ENCODE measurements at regions not wholly inside any gene's neighbourhood (a gene's known extent, or its start where the extent isn't known, plus 50 kb on each side); places are given as distances from the start of the nearest gene placed in this dataset.

GRCh38 chrX:45847961-45848360 is 647.3 kb upstream of the DIPK2B start:
- Mint-ChIP-seq H3K9me3 (peaks cover 19% of the 10 kb centered on the region), H3K27ac (no peak overlapping the region)
- no peak overlapping the region for H3K9ac ChIP-seq

GRCh38 chrX:45846328-45846727 is 645.7 kb upstream of the DIPK2B start:
- no peak overlapping the region for H3K4me3 Mint-ChIP-seq
- peaks cover 4% of the 10 kb centered on the region for H3K4me1 ChIP-seq
- H3K4me1 Mint-ChIP-seq, result peaks cover 2% of the 10 kb centered on the region
- no peak overlapping the region for H2AFZ ChIP-seq (replicated peaks)
- H3F3A ChIP-seq (ENCODE audit: low read depth), result no peaks in the 10 kb centered on the region
- peaks cover 7% of the 10 kb centered on the region for H3K9me3 ChIP-seq (ENCODE audit: low read depth)
- peaks cover 98% of the 10 kb centered on the region for H3K79me2 ChIP-seq (ENCODE audit: low read depth)
- no peak overlapping the region for H3K27ac Mint-ChIP-seq
- H3K9me3 Mint-ChIP-seq, result peaks cover 19% of the 10 kb centered on the region
- peaks cover 25% of the 10 kb centered on the region for H3K36me3 Mint-ChIP-seq
- H3K4me3 ChIP-seq, result no peak overlapping the region
- peaks cover 11% of the 10 kb centered on the region for H3K36me3 ChIP-seq
- H4K20me1 ChIP-seq (ENCODE audit: low read depth), result no peaks in the 10 kb centered on the region
- H3K27ac ChIP-seq, result no peak overlapping the region
- no peak for TF ChIP-seq EZH2 (IDR thresholded peaks at IDR 0.05)
- TF ChIP-seq CTCF (IDR thresholded peaks at IDR 0.05), result no peak
- TF ChIP-seq EZH2phosphoT487 (IDR thresholded peaks at IDR 0.05), result no peak
- DNase-seq (ENCODE audit: low spot score), result no peak
- no peak overlapping the region for H3K9ac ChIP-seq
- peaks cover 2% of the 10 kb centered on the region for H3K27me3 Mint-ChIP-seq (ENCODE audit: insufficient read depth, low read depth)
- H3K4me2 ChIP-seq, result no peak overlapping the region
- no peaks in the 10 kb centered on the region for H3K27me3 ChIP-seq

More at GRCh38 chrX:45847961-45848360, 647.3 kb upstream of the DIPK2B start:
- peak overlapping the region; percentile 55 for H3K4me3 Mint-ChIP-seq
- TF ChIP-seq CTCF (IDR thresholded peaks at IDR 0.05) (no peak), EZH2phosphoT487 (IDR thresholded peaks at IDR 0.05) (no peak), EZH2 (IDR thresholded peaks at IDR 0.05) (no peak)
- peaks cover 2% of the 10 kb centered on the region for H3K27me3 Mint-ChIP-seq (ENCODE audit: insufficient read depth, low read depth)
- H3K4me1 Mint-ChIP-seq, result peaks cover 9% of the 10 kb centered on the region
- peaks cover 4% of the 10 kb centered on the region for H3F3A ChIP-seq (ENCODE audit: low read depth)
- H3K27ac ChIP-seq, result no peak overlapping the region
- H3K4me2 ChIP-seq, result no peak overlapping the region
- H3K36me3 ChIP-seq, result peaks cover 11% of the 10 kb centered on the region
- peaks cover 21% of the 10 kb centered on the region for H3K36me3 Mint-ChIP-seq
- H3K4me3 ChIP-seq, result no peak overlapping the region
- no peaks in the 10 kb centered on the region for H4K20me1 ChIP-seq (ENCODE audit: low read depth)
- H3K9me3 ChIP-seq (ENCODE audit: low read depth), result peaks cover 7% of the 10 kb centered on the region
- H2AFZ ChIP-seq (replicated peaks), result no peak overlapping the region
- H3K27me3 ChIP-seq, result no peaks in the 10 kb centered on the region
- H3K4me1 ChIP-seq, result peaks cover 14% of the 10 kb centered on the region
- no peak for DNase-seq (ENCODE audit: low spot score)
- H3K79me2 ChIP-seq (ENCODE audit: low read depth), result peaks cover 92% of the 10 kb centered on the region

GRCh38 chrX:45845142-45845541 is 644.5 kb upstream of the DIPK2B start:
- Histone ChIP-seq H3K27ac (no peak overlapping the region), H3K79me2 (ENCODE audit: low read depth) (peaks cover 98% of the 10 kb centered on the region), H3F3A (ENCODE audit: low read depth) (no peaks in the 10 kb centered on the region), H3K9me3 (ENCODE audit: low read depth) (peaks cover 7% of the 10 kb centered on the region), H3K4me2 (no peak overlapping the region), H4K20me1 (ENCODE audit: low read depth) (no peaks in the 10 kb centered on the region), H3K4me1 (peaks cover 4% of the 10 kb centered on the region), H3K36me3 (peaks cover 11% of the 10 kb centered on the region), H2AFZ (replicated peaks) (no peak overlapping the region), H3K9ac (no peak overlapping the region), H3K4me3 (no peak overlapping the region), H3K27me3 (no peaks in the 10 kb centered on the region)
- TF ChIP-seq CTCF (IDR thresholded peaks at IDR 0.05), result no peak
- TF ChIP-seq EZH2 (IDR thresholded peaks at IDR 0.05), result no peak
- TF ChIP-seq EZH2phosphoT487 (IDR thresholded peaks at IDR 0.05), result no peak
- Mint-ChIP-seq H3K4me3 (no peak overlapping the region), H3K36me3 (peaks cover 27% of the 10 kb centered on the region), H3K27ac (no peak overlapping the region), H3K27me3 (ENCODE audit: insufficient read depth, low read depth) (peaks cover 2% of the 10 kb centered on the region), H3K4me1 (peaks cover 2% of the 10 kb centered on the region), H3K9me3 (peaks cover 13% of the 10 kb centered on the region)
- no peak for DNase-seq (ENCODE audit: low spot score)

All from neural progenitor cell (in vitro differentiated cells).